NCI-H82 (cell line): ENCODE measurements at regions not wholly inside any gene's neighbourhood (a gene's known extent, or its start where the extent isn't known, plus 50 kb on each side); places are given as distances from the start of the nearest gene placed in this dataset.
"Not testable (repeated sequence)": the region's sequence is repeated elsewhere in the genome, so short reads cannot be mapped to it uniquely, and the experiment has no call there.

Experiments
- DNase-seq: peaks from one replicate; lab custom pipeline; 2025; lab: John Stamatoyannopoulos, UW

DNA sequence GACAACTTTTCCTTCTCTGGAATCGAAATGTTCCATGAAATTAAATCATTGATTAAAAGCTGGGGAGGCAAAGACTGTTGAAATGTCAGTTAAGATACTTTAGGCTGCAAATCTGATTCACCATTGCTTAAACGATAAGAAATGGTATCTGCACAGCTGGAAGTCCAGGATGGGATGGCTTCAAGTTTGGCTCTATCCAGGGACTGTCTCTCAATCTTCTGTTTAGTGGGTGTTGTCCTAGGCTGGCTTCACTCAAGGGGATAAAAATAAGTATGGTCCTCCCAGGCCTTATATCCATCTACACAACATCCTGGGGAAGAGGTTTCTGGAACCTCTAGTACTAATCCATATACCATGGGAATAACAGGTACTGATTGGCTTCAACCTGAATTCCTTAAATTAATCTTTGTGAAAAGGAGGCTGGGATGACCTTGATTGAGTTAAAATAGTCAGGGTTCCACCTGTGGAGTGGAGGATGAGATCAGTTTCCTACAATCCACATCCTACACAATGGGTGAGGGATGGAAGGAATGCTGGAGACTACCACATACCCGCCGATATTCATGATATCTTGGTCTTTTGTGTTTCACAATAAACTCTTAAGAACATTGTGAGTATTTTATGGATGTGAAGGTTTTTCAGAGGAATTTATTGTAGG lies 156.0 kb upstream of the L3MBTL4 start:
- no peak for DNase-seq

DNA sequence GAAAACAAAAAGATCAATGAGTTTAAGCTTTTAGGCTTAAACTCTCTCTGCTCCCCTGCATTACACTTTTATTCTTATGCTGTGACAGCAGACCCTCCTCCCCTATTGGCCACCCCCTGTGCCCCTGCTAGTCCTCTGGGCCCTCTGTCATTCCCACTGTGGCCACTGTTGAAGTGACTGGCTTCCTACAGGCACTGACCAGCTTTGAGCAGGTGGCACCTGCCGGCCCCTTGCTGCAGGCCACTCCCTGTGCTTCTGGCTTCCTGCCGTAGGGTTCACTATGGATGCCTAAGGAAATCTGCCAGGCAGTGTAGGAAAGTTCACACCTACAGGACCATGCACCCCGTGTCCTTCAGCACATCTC lies 156.5 kb upstream of the L3MBTL4 start:
- DNase-seq = no peak

DNA sequence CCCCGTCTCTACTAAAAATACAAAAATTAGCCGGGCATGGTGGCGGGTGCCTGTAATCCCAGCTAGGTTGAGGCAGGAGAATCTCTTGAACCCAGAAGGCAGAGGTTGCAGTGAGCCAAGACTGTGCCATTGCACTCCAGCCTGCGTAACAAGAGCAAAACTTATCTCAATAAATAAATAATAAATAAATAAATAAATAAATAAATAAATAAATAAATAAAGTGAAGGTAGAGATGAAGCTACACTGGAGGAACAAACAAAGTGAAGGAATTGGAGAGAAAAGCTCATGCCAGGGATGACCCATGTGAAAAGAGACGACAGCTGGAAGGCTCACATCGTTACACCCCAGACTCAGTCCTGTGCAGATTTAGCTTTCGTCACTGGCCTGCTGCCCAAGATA lies 157.3 kb upstream of the ARHGAP28 start:
- not testable (repeated sequence) for DNase-seq

DNA sequence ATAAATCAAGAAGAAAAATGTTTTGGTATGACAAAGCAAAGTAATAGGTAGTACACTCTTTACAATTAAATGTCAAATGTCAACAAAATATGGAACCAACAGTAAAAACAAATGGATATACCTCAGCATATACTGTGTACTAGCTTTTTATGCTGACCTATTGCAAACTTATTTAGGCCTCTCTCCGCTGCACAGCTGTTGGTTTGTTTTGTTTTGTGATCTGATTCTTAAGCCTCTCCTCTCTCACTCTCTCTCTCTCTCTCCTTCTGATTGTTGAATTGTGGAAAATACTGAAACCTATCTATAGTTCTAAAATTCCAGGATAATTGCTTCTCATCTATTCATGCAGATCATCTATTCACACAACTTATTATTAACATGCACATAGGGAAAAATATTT lies 154.9 kb upstream of the ARHGAP28 start:
- peak; percentile 20 for DNase-seq

GRCh38 chr18:6575908-6576307 lies 153.6 kb upstream of the ARHGAP28 start:
- no peak for DNase-seq

DNA sequence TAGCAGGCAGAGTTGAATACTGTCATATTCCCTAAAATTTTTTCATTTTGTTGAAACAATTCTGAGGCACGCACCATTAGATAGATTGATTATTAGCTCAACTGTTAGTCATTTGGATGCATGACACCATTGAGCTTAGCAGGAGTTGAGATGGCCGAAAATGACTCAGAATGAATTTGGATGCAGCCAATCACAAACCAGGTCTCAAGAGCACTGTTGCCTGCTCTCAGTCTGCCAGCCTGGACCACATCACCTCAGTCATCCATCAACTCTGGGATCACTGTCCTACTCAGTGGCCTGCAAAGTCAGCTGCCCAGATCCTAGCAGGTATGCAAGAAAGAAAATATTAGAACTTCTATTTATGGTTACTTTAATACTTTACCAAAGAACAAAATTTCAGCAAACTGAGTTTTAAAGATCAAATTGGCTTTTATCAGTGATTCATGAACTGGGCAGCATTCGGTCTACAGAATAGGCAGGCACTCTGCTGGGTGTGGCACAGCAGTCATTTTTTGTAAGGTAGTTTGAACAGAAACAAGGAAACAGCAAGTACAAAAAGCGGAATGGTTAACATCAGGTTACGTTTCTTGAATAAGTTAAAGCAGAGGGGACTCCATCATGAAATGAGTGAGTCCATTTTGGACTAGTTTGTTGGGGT lies 152.7 kb upstream of the ARHGAP28 start:
- no peak for DNase-seq

DNA sequence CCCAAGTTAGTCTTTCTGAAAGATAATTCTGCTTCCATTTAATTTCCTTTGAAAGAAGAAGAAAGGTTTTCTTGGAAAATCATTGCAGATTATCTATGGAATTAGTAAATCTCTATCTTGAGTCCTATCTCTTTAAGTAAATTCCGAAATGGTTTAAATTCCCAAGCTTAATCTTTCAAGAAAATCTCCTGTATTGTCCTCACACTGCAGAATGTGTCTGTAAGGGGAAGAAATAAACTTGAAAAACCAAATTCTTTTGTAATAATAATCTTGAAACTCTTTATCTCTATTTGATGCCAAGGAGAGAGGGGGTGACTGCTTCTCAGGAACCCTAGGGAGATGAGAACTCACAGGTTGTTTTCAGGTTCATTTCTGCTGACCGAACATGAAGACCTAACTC lies 150.8 kb upstream of the ARHGAP28 start:
- no peak for DNase-seq

GRCh38 chr18:6579486-6579885 lies 150.0 kb upstream of the ARHGAP28 start:
- no peak for DNase-seq

DNA sequence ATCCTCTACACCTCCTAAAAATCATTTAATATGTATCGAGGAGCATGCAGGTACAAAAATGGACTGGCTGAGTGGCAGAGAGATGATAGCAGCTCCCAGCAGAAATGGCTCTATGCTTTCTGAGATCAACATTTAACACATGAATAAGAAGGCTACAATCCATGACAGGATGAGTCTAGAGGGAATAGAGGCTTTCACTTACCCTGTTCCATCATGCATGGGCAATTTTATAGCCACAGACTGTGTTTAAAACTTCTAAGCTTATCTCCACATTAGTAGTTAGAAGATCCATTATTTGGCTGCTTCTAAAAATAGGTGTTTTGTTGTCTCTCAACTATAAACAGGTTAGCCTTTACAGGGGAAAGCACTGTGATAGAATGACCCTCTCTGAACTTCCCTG lies 149.1 kb upstream of the ARHGAP28 start:
- DNase-seq = no peak

DNA sequence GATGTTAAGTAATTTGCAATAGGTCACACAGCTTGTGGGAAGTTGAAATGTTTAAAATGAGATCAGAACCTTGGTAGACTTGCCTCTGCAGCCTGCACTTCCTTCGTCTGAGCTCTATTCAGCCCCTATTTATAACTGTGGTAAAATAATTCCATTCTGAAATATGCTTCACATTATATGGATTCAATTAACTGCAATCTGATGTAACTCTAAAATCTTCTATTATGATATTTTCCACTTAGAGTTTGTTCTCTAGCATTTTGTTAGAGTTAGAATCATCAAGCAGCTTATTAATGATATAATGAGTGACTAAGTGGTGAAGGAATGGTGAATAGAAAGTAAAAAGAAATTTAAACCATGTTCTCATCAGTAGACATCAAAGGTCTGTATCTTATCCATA lies 139.6 kb upstream of the ARHGAP28 start:
- DNase-seq = no peak

DNA sequence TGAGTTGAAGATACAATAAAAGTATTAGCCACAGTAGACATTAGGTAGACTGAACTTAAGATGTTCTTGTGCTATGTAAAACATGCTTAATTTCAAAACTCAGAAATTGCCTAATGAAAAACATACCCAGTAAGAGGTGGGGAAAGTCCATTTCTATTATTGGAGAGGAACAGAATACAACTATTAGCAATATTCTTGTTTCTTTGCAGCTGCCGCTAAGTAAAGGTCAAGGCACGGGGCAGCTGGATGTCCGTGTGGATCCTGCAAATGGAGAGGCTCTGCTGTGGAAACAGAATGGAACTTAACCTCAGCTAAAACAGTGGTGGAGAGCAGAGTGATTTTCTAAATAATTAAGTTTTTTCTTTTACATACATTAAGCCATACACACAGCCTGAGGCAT lies 139.2 kb upstream of the ARHGAP28 start:
- DNase-seq = no peak

GRCh38 chr18:6591491-6591890 lies 138.0 kb upstream of the ARHGAP28 start:
- DNase-seq = no peak

- no peak for DNase-seq
These were observed 137.0 kb upstream of the ARHGAP28 start for GRCh38 chr18:6592522-6592921.

GRCh38 chr18:6593142-6593885 lies 136.2 kb upstream of the ARHGAP28 start:
- DNase-seq = peak; percentile 9

DNA sequence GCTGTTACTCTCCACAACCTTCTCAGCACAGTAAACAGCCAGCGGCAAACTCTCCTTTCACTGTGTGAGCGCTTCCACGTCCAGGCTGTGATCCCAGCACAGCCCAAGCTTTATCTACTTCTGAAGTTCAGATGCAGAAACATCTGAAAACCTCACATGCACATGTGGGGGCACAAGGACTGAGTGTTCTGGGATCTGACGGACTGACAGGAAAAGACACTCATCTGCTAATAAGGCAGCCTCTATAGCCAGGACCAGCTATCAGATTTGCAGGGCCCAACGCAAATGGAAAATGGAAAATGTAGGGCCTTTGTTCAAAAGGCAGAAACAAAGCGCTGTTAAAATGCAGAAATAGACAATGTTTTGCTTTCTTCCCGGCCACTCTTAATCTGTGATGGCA lies 133.8 kb upstream of the ARHGAP28 start:
- DNase-seq = no peak

DNA sequence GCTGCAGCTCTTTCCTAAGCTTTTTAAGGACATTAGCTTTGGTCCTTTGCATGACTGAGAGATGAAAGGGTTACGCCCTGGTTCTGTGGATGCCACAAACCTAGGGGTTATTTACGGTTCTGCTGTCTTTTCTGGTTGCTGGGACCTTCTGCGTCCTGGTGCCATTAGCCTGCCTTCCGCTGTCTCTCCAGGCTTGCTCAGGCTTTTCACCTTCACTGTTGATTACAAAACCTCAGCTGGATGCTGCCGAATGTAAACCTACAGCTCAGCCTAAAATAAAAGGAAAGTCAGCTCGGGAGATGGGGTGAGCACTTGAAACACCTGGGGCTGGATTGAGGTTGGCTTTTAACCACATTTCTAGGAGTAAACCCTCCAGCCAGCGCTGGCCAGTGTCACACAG lies 130.9 kb upstream of the ARHGAP28 start:
- DNase-seq = no peak

- no peak for DNase-seq
These were observed 128.8 kb upstream of the ARHGAP28 start for GRCh38 chr18:6600667-6601167.

DNA sequence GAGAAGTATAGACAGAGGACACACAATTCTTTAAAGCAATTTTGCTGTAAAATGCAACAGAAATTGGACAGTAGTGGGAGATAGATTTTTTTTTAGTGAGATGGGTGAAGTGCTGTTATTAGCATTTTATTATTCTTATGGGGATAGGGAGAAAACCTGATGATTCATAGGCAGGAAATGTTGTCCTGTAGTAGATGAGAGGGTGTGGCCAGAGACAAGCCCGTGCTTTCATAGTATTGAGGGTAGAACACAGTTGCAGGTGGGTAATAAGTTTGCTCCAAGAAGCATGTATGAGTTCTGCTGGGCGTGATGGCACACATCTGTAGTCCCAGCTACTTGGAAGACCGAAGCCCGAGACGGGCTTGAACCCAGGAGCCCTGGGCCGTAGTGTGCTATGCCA lies 128.3 kb upstream of the ARHGAP28 start:
- no peak for DNase-seq

DNA sequence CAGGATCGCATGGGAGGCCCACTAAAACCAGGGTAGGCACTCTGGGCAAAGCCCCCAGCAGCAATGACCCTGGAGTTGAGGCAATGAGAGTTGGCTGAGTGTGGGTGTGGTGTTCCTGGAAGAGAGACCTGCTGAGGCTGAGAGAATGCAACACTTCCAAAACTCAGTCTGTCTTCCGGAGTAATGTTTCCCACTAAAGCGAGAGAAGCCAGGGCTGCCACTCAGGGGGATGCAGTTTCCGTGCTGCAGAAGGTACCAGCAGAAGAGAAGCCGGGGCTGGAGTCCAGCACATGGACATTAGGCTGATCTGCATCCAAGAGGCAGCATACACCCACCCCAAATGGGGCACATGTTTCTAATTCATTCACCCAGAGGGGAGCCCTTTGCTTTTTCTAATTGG lies 127.2 kb upstream of the ARHGAP28 start:
- no peak for DNase-seq

GRCh38 chr18:6604573-6604941 lies 125.0 kb upstream of the ARHGAP28 start:
- DNase-seq = no peak

- DNase-seq = no peak
These were observed 124.2 kb upstream of the ARHGAP28 start for GRCh38 chr18:6605115-6605869.

DNA sequence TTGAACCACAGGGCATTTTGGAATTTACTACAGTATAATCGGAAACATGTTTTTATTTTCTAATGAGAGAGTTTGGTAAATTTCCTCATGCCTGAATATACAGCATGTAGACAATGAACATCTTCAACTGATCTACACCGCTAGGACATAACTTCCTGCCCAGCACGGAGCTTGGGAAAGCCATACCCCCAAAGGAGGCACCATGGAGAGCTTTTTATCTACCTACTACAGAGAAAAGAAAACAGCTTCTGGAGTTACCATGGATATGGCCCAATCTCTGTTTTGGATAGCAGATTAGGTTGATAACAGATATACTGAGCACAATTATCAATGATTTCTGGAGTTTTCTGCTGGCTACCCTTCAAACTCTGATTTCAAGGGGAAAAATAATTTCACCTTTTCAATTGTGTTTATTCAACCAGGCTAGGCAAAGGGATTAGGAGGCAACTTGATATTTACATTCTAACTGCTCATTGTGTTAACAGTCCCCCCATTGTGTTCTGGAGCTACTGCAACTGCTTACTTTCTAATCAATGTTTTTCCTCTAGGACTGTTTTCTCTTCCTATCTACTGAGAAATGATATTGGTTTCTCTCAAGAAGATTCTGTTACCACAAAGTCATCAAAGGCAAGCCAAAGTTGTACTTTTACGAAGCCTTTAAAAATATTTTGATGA lies 123.0 kb upstream of the ARHGAP28 start:
- no peak for DNase-seq
